ENCODE measurements at regions not wholly inside any gene's neighbourhood (a gene's known extent, or its start where the extent isn't known, plus 50 kb on each side); places are given as distances from the start of the nearest gene placed in this dataset.

DNA sequence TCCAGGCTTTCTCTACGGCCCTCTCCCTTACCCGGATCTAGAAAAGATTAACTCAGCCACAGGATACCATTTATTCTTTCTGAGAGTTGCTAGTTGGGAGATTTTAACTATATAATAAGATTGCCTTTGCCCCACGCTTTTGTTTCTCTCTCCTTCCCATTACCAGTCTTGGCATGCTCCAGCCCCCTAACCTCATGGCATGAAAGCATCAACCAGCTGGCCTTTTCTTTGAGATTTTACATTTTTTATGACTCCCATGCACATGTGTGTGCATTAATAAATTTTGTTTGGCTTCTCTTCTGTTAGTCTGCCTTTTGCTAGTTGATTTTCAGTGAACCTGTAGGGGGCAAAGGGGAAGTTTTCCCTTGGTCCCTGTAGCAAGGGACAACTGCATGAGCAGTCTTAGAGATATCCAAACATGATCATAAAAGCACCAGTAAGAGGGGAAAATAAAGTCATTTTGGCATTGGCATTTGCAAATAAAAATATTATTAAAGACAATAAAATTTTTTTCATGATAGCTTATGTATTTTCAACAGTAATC, 73.6 kb downstream of the OXSM start:
- H3K9me3 Mint-ChIP-seq, result no peaks in the 10 kb centered on the region
- H3K4me1 Mint-ChIP-seq (ENCODE audit: unreplicated experiment), result no peaks in the 10 kb centered on the region
- H3K27me3 Mint-ChIP-seq, result no peaks in the 10 kb centered on the region
- TF ChIP-seq, protein P1, sequence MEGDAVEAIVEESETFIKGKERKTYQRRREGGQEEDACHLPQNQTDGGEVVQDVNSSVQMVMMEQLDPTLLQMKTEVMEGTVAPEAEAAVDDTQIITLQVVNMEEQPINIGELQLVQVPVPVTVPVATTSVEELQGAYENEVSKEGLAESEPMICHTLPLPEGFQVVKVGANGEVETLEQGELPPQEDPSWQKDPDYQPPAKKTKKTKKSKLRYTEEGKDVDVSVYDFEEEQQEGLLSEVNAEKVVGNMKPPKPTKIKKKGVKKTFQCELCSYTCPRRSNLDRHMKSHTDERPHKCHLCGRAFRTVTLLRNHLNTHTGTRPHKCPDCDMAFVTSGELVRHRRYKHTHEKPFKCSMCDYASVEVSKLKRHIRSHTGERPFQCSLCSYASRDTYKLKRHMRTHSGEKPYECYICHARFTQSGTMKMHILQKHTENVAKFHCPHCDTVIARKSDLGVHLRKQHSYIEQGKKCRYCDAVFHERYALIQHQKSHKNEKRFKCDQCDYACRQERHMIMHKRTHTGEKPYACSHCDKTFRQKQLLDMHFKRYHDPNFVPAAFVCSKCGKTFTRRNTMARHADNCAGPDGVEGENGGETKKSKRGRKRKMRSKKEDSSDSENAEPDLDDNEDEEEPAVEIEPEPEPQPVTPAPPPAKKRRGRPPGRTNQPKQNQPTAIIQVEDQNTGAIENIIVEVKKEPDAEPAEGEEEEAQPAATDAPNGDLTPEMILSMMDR (conservative IDR thresholded peaks at IDR 0.05), result peak; percentile 60
- no peak overlapping the region for H3K27ac Mint-ChIP-seq
- no peak overlapping the region for H3K4me3 Mint-ChIP-seq
- DNase-seq (ENCODE audit: extremely low spot score, unreplicated experiment), result no peak
- H3K36me3 Mint-ChIP-seq, result no peaks in the 10 kb centered on the region

DNA sequence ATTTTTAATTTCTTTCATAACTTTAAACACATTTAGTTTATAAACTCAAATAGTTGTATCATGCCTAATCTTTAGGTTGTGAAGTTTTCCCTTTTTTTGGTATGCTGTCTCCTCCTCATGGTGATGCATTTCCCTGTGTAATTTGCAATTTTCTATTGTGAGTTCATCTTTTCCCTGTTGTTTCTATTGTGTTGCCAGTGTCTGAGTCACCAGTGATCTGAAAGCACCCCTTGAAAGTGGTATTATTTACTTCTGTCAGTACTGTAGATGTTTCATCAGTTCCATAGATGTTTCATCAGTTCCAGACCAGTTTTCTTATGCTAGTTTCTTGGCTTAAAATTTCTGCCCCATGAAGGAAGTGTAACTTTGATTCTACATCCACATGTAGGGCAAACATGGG, 80.6 kb downstream of the OXSM start:
- H3K4me1 Mint-ChIP-seq (ENCODE audit: unreplicated experiment), result no peaks in the 10 kb centered on the region
- H3K27ac Mint-ChIP-seq, result no peak overlapping the region
- H3K27me3 Mint-ChIP-seq, result no peaks in the 10 kb centered on the region
- peaks cover 8% of the 10 kb centered on the region for H3K9me3 Mint-ChIP-seq
- DNase-seq (ENCODE audit: extremely low spot score, unreplicated experiment), result no peak
- TF ChIP-seq, protein P1 (conservative IDR thresholded peaks at IDR 0.05), result no peak
- H3K36me3 Mint-ChIP-seq, result no peaks in the 10 kb centered on the region
- no peak overlapping the region for H3K4me3 Mint-ChIP-seq

DNA sequence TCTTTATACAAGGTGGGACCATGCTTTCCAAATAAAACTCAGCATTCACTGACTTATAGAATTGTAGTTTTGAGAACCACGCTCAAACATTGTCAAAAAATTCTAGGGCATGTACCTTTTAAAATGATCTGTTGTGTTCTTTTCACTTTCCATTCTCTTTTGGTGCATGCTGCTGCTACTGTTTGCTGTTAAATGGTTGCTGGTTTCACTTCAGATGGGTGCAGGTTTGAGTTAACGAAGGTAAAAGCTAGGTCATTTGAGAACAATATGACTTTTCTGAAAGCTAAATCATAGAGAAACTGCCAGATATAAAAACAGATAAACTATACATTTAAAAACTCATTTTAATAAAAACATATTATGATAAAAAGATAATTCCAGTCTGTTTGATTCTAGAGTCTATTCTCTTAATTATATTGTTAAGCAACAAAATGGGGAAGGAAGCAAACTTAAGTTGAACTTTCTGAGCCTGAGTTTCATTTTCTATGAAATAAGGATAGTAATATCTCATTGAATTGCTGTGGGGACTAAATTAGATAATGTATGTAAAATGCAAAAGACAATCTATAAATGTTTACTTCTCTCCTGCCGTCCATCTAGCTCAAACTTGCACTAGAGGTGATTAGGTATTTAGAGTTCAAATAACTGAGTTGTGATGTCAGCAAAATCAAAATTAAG, 82.4 kb downstream of the OXSM start:
- Mint-ChIP-seq H3K27ac (no peak overlapping the region), H3K4me3 (no peak overlapping the region), H3K4me1 (ENCODE audit: unreplicated experiment) (no peaks in the 10 kb centered on the region), H3K27me3 (no peaks in the 10 kb centered on the region), H3K9me3 (peaks cover 8% of the 10 kb centered on the region), H3K36me3 (no peaks in the 10 kb centered on the region)
- no peak for DNase-seq (ENCODE audit: extremely low spot score, unreplicated experiment)
- TF ChIP-seq, protein P1 (conservative IDR thresholded peaks at IDR 0.05), result no peak

DNA sequence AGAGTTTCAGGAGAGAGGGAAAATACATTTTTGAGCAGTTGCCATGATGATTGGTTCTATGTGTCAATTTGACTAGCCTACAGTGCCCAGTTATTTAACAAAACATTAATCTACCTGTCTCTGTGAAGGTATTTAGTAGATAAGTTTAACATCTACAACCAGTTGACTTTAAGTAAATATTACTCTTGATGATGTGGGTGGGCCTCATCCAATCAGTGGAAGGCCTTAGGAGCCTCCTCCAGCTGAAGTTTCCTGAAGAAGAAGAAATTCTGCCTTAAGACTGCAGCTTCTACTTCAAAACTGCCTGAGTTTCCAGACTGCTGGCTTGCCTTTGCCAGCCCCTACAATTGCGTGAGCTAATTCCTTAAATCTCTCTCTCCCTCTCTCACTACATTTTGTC, 93.6 kb downstream of the OXSM start:
- TF ChIP-seq, protein P1 (conservative IDR thresholded peaks at IDR 0.05), result no peak
- no peak for DNase-seq (ENCODE audit: extremely low spot score, unreplicated experiment)
- Mint-ChIP-seq H3K27me3 (no peaks in the 10 kb centered on the region), H3K9me3 (no peaks in the 10 kb centered on the region), H3K4me1 (ENCODE audit: unreplicated experiment) (no peaks in the 10 kb centered on the region), H3K4me3 (no peak overlapping the region), H3K27ac (no peak overlapping the region), H3K36me3 (no peaks in the 10 kb centered on the region)

DNA sequence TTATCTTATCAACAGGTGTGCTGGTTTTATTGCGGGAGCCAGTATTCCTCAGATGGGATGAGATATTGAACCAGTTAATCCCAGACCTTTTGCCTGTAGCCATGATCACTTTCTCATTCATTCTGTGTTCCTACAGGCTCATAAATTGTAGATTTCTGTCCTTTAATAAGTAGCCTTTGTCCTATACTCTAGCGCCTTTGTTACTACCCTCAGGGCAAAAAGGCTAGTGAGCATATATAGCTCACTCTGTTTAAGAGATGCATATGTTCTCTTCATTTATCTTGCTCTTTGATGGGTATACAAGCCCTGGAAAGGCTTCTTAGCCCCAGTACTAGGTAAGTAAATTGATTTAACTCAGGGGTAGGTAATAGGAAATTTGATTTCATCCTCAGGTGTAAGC, 95.1 kb downstream of the OXSM start:
- Mint-ChIP-seq H3K36me3 (no peaks in the 10 kb centered on the region), H3K27me3 (no peaks in the 10 kb centered on the region), H3K4me3 (no peak overlapping the region), H3K27ac (no peak overlapping the region), H3K9me3 (no peaks in the 10 kb centered on the region), H3K4me1 (ENCODE audit: unreplicated experiment) (no peaks in the 10 kb centered on the region)
- TF ChIP-seq, protein P1 (conservative IDR thresholded peaks at IDR 0.05), result no peak
- no peak for DNase-seq (ENCODE audit: extremely low spot score, unreplicated experiment)

Measured in type B pancreatic cell (in vitro differentiated cells).